ENCODE measurements at regions not wholly inside any gene's neighbourhood (a gene's known extent, or its start where the extent isn't known, plus 50 kb on each side); places are given as distances from the start of the nearest gene placed in this dataset.

DNA sequence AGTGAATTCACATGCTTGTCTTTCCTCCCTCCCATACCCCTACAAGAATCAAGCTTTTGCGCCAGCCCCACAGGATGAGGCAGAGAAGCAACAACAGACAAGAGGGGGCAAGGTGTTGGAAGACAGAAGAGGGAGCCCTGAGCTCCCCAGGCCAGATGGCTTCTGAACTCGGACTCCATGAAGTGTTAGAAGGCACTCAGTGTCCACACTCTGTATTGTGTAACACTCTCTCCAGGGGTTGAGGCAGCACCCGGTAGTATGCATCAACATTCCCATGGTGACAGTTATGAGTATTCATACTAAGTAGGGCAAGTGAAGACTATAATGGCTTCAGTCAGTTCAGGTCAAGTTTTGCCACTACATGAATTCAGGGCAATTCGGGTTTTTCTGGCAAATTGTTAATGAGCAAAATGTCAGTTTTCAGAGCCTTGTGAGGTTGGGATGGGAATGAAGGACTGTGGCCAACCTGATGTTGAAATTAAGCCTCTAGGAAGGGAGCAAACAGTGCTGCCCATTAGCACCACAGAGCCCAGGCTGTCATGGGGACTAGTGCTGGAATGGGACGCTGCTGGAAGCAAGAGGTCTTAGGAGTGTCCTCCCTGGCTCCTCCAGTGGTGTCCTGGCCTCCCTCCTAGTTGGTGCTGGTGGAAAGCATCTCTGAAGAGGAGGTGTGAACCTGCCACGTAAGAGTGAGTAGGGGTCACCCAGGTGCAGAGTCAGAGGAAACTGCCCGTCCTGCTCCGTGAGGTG is 79.4 kb downstream of the KLF15 start:
- no peak overlapping the region for H3K4me3 Mint-ChIP-seq
- no peak for DNase-seq (ENCODE audit: low spot score)
- no peaks in the 10 kb centered on the region for H3K4me1 Mint-ChIP-seq
- no peak for TF ChIP-seq NFE2L1 (CRISPR knock-in tag; IDR thresholded peaks at IDR 0.05)
- TF ChIP-seq, protein P1, sequence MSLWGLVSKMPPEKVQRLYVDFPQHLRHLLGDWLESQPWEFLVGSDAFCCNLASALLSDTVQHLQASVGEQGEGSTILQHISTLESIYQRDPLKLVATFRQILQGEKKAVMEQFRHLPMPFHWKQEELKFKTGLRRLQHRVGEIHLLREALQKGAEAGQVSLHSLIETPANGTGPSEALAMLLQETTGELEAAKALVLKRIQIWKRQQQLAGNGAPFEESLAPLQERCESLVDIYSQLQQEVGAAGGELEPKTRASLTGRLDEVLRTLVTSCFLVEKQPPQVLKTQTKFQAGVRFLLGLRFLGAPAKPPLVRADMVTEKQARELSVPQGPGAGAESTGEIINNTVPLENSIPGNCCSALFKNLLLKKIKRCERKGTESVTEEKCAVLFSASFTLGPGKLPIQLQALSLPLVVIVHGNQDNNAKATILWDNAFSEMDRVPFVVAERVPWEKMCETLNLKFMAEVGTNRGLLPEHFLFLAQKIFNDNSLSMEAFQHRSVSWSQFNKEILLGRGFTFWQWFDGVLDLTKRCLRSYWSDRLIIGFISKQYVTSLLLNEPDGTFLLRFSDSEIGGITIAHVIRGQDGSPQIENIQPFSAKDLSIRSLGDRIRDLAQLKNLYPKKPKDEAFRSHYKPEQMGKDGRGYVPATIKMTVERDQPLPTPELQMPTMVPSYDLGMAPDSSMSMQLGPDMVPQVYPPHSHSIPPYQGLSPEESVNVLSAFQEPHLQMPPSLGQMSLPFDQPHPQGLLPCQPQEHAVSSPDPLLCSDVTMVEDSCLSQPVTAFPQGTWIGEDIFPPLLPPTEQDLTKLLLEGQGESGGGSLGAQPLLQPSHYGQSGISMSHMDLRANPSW (CRISPR knock-in tag; conservative IDR thresholded peaks at IDR 0.05; ENCODE audit: low read depth), result no peak
- no peak for TF ChIP-seq ZNF317 (CRISPR knock-in tag; IDR thresholded peaks at IDR 0.05; ENCODE audit: borderline replicate concordance, low read depth)
- no peak for TF ChIP-seq ZNF219 (CRISPR knock-in tag; IDR thresholded peaks at IDR 0.05; ENCODE audit: borderline replicate concordance)
- no peak for TF ChIP-seq CREM (CRISPR knock-in tag; IDR thresholded peaks at IDR 0.05)
- CTCF ChIA-PET, result interaction anchor here (0.9 kb wide), 1 partner anchor 31 kb away, joined by 3 read pairs; no protein-coding TSS in a partner anchor
- no peaks in the 10 kb centered on the region for H3K9me3 Mint-ChIP-seq
- POLR2A ChIA-PET, result no interaction called here
- H3K27me3 Mint-ChIP-seq (ENCODE audit: low read depth), result peaks cover 2% of the 10 kb centered on the region
- H3K27ac Mint-ChIP-seq, result no peak overlapping the region
- H3K36me3 Mint-ChIP-seq, result no peaks in the 10 kb centered on the region
- no peak for ATAC-seq

DNA sequence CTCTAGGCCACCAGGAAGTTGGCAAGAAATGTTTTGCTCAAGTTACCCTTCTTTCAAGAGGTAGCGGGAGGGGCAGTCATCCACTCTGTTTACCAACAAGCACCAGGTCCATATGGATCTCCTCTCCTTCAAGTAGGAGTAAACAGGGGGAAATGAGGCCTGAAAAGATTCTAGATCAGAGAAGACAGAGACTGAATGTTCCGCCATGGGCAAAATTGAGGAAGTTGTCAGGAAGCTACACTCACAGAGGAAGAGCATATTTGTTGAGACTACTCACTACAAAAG is 81.6 kb downstream of the KLF15 start:
- POLR2A ChIA-PET, result interaction anchor here (0.7 kb wide), 1 partner anchor 114 kb away, joined by 3 read pairs; no protein-coding TSS in a partner anchor
- Mint-ChIP-seq H3K27me3 (ENCODE audit: low read depth) (peaks cover 2% of the 10 kb centered on the region), H3K9me3 (no peaks in the 10 kb centered on the region), H3K4me3 (no peak overlapping the region), H3K36me3 (no peaks in the 10 kb centered on the region), H3K27ac (no peak overlapping the region), H3K4me1 (no peaks in the 10 kb centered on the region)
- CTCF ChIA-PET, result no interaction called here
- no peak for TF ChIP-seq FOXK1 (CRISPR knock-in tag; IDR thresholded peaks at IDR 0.05)
- no peak for TF ChIP-seq NR3C1 (CRISPR knock-in tag; conservative IDR thresholded peaks at IDR 0.05; ENCODE audit: low read depth)
- TF ChIP-seq, protein P2, sequence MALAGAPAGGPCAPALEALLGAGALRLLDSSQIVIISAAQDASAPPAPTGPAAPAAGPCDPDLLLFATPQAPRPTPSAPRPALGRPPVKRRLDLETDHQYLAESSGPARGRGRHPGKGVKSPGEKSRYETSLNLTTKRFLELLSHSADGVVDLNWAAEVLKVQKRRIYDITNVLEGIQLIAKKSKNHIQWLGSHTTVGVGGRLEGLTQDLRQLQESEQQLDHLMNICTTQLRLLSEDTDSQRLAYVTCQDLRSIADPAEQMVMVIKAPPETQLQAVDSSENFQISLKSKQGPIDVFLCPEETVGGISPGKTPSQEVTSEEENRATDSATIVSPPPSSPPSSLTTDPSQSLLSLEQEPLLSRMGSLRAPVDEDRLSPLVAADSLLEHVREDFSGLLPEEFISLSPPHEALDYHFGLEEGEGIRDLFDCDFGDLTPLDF (CRISPR knock-in tag; IDR thresholded peaks at IDR 0.05), result no peak
- TF ChIP-seq, protein P3, sequence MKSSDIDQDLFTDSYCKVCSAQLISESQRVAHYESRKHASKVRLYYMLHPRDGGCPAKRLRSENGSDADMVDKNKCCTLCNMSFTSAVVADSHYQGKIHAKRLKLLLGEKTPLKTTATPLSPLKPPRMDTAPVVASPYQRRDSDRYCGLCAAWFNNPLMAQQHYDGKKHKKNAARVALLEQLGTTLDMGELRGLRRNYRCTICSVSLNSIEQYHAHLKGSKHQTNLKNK (CRISPR knock-in tag; IDR thresholded peaks at IDR 0.05), result no peak
- TF ChIP-seq, protein P4, sequence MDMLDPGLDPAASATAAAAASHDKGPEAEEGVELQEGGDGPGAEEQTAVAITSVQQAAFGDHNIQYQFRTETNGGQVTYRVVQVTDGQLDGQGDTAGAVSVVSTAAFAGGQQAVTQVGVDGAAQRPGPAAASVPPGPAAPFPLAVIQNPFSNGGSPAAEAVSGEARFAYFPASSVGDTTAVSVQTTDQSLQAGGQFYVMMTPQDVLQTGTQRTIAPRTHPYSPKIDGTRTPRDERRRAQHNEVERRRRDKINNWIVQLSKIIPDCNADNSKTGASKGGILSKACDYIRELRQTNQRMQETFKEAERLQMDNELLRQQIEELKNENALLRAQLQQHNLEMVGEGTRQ (CRISPR knock-in tag; IDR thresholded peaks at IDR 0.05), result no peak
- TF ChIP-seq ZNF138 (CRISPR knock-in tag; conservative IDR thresholded peaks at IDR 0.05), result no peak
- TF ChIP-seq NR2C2 (CRISPR knock-in tag; IDR thresholded peaks at IDR 0.05), result no peak
- TF ChIP-seq, protein P5, sequence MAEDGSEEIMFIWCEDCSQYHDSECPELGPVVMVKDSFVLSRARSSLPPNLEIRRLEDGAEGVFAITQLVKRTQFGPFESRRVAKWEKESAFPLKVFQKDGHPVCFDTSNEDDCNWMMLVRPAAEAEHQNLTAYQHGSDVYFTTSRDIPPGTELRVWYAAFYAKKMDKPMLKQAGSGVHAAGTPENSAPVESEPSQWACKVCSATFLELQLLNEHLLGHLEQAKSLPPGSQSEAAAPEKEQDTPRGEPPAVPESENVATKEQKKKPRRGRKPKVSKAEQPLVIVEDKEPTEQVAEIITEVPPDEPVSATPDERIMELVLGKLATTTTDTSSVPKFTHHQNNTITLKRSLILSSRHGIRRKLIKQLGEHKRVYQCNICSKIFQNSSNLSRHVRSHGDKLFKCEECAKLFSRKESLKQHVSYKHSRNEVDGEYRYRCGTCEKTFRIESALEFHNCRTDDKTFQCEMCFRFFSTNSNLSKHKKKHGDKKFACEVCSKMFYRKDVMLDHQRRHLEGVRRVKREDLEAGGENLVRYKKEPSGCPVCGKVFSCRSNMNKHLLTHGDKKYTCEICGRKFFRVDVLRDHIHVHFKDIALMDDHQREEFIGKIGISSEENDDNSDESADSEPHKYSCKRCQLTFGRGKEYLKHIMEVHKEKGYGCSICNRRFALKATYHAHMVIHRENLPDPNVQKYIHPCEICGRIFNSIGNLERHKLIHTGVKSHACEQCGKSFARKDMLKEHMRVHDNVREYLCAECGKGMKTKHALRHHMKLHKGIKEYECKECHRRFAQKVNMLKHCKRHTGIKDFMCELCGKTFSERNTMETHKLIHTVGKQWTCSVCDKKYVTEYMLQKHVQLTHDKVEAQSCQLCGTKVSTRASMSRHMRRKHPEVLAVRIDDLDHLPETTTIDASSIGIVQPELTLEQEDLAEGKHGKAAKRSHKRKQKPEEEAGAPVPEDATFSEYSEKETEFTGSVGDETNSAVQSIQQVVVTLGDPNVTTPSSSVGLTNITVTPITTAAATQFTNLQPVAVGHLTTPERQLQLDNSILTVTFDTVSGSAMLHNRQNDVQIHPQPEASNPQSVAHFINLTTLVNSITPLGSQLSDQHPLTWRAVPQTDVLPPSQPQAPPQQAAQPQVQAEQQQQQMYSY (CRISPR knock-in tag; IDR thresholded peaks at IDR 0.05), result no peak
- TF ChIP-seq ZBTB21 (CRISPR knock-in tag; IDR thresholded peaks at IDR 0.05; ENCODE audit: borderline replicate concordance), result no peak
- TF ChIP-seq HMGA2 (CRISPR knock-in tag; IDR thresholded peaks at IDR 0.05), result no peak
- TF ChIP-seq GABPB1 (CRISPR knock-in tag; IDR thresholded peaks at IDR 0.05), result no peak
- TF ChIP-seq, protein P6, sequence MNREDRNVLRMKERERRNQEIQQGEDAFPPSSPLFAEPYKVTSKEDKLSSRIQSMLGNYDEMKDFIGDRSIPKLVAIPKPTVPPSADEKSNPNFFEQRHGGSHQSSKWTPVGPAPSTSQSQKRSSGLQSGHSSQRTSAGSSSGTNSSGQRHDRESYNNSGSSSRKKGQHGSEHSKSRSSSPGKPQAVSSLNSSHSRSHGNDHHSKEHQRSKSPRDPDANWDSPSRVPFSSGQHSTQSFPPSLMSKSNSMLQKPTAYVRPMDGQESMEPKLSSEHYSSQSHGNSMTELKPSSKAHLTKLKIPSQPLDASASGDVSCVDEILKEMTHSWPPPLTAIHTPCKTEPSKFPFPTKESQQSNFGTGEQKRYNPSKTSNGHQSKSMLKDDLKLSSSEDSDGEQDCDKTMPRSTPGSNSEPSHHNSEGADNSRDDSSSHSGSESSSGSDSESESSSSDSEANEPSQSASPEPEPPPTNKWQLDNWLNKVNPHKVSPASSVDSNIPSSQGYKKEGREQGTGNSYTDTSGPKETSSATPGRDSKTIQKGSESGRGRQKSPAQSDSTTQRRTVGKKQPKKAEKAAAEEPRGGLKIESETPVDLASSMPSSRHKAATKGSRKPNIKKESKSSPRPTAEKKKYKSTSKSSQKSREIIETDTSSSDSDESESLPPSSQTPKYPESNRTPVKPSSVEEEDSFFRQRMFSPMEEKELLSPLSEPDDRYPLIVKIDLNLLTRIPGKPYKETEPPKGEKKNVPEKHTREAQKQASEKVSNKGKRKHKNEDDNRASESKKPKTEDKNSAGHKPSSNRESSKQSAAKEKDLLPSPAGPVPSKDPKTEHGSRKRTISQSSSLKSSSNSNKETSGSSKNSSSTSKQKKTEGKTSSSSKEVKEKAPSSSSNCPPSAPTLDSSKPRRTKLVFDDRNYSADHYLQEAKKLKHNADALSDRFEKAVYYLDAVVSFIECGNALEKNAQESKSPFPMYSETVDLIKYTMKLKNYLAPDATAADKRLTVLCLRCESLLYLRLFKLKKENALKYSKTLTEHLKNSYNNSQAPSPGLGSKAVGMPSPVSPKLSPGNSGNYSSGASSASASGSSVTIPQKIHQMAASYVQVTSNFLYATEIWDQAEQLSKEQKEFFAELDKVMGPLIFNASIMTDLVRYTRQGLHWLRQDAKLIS (CRISPR knock-in tag; IDR thresholded peaks at IDR 0.05; ENCODE audit: borderline replicate concordance), result no peak
- ATAC-seq (no peak), DNase-seq (ENCODE audit: low spot score) (no peak)
